Osteocyte (in vitro differentiated cells): ENCODE measurements at regions not wholly inside any gene's neighbourhood (a gene's known extent, or its start where the extent isn't known, plus 50 kb on each side); places are given as distances from the start of the nearest gene placed in this dataset.

Experiments
- DNase-seq: peaks from one replicate; pipeline ENCODE4 v3.0.0; 2021; ENCODE audit warnings: mixed read lengths; ENCODE audit not compliant: unreplicated experiment; ENCODE audit errors: extremely low spot score
- H3K27ac Mint-ChIP-seq: one replicate; pipeline ENCODE4 v1.8.0; 2021; ENCODE audit warnings: mild to moderate bottlenecking, mixed read lengths; ENCODE audit not compliant: unreplicated experiment
- H3K27me3 Mint-ChIP-seq: one replicate; pipeline ENCODE4 v1.8.0; 2021; ENCODE audit warnings: mixed read lengths; ENCODE audit not compliant: unreplicated experiment
- H3K36me3 Mint-ChIP-seq: one replicate; pipeline ENCODE4 v1.8.0; 2021; ENCODE audit warnings: mixed read lengths; ENCODE audit not compliant: unreplicated experiment
- H3K4me1 Mint-ChIP-seq: one replicate; pipeline ENCODE4 v1.8.0; 2021; ENCODE audit warnings: mixed read lengths; ENCODE audit not compliant: unreplicated experiment
- H3K4me3 Mint-ChIP-seq: one replicate; pipeline ENCODE4 v1.8.0; 2021; ENCODE audit warnings: mild to moderate bottlenecking, moderate library complexity, mixed read lengths; ENCODE audit not compliant: unreplicated experiment
- H3K9me3 Mint-ChIP-seq: one replicate; pipeline ENCODE4 v1.8.0; 2021; ENCODE audit warnings: mixed read lengths; ENCODE audit not compliant: unreplicated experiment
- TF ChIP-seq, protein P1 (sequence below): fragments of 200-600 bp; sonication (generic); IDR thresholded peaks from 2 replicates; pipeline ENCODE4 v1.5.0; 2021; ENCODE audit warnings: antibody characterized with exemption, mild to moderate bottlenecking, moderate library complexity

DNA sequence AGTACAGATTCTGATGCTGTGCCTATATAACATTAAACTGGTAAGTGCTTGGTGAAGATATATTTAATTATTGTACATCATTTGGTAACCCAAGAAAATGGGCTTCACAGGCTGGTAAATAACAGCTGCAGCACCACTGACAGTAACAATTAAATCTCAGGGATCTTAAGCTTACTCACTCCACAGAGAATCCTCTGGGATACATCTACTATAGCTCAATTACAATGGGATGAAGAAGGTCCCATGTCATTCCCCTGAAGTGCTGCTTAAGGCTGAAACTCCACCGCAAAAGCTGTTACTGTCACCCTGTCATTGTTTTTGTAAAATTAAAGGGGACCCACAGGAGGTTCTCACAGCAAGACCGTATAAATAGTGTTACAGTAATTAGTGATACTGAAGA, 153.0 kb downstream of the IMPG2 start:
- Mint-ChIP-seq H3K27ac (no peak overlapping the region), H3K4me1 (no peaks in the 10 kb centered on the region), H3K9me3 (no peaks in the 10 kb centered on the region), H3K27me3 (no peaks in the 10 kb centered on the region), H3K4me3 (no peak overlapping the region), H3K36me3 (no peaks in the 10 kb centered on the region)
- no peak for DNase-seq
- TF ChIP-seq, protein P1, sequence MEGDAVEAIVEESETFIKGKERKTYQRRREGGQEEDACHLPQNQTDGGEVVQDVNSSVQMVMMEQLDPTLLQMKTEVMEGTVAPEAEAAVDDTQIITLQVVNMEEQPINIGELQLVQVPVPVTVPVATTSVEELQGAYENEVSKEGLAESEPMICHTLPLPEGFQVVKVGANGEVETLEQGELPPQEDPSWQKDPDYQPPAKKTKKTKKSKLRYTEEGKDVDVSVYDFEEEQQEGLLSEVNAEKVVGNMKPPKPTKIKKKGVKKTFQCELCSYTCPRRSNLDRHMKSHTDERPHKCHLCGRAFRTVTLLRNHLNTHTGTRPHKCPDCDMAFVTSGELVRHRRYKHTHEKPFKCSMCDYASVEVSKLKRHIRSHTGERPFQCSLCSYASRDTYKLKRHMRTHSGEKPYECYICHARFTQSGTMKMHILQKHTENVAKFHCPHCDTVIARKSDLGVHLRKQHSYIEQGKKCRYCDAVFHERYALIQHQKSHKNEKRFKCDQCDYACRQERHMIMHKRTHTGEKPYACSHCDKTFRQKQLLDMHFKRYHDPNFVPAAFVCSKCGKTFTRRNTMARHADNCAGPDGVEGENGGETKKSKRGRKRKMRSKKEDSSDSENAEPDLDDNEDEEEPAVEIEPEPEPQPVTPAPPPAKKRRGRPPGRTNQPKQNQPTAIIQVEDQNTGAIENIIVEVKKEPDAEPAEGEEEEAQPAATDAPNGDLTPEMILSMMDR = no peak

DNA sequence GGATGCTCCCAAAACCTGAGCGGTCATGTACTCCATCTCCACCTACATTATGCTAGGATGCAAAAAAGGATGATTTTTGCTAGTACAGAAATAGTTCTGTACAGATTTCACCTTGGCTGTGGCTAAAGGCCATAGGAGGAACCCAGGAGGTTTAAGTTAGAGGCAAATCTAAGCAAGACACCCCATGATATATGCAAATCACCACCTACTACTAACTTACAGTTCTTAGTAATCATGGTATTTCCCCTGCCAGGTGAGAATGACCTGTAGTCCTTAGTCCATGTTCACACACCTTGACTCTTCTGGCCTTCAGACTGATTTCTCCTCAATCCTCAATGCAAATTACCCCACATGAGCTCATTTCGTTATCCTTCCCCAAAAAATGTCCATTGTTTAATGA, 154.2 kb downstream of the IMPG2 start:
- H3K27ac Mint-ChIP-seq = no peak overlapping the region
- no peak for DNase-seq
- TF ChIP-seq, protein P1 = no peak
- no peaks in the 10 kb centered on the region for H3K36me3 Mint-ChIP-seq
- H3K27me3 Mint-ChIP-seq = no peaks in the 10 kb centered on the region
- no peaks in the 10 kb centered on the region for H3K9me3 Mint-ChIP-seq
- H3K4me1 Mint-ChIP-seq = no peaks in the 10 kb centered on the region
- no peak overlapping the region for H3K4me3 Mint-ChIP-seq

DNA sequence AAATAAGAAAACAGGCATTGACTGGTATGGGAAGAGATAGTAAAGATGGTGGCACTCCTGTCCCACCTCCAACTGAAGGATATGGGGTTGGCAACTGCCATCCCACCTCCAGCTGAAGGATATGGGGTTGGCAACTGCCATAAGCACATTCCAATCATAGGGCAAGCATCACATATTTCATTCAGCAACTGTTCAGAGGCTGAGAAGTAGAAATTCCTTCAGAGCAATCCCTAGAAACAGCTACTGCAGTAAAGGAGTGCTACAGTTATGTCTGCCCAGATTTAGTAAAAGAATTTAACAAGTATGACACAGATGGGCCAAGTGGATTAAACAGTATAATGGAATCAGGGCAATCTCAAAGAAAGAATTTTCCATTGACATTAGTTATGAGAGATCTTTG, 156.8 kb downstream of the IMPG2 start:
- Mint-ChIP-seq H3K9me3 (no peaks in the 10 kb centered on the region), H3K27ac (no peak overlapping the region)

DNA sequence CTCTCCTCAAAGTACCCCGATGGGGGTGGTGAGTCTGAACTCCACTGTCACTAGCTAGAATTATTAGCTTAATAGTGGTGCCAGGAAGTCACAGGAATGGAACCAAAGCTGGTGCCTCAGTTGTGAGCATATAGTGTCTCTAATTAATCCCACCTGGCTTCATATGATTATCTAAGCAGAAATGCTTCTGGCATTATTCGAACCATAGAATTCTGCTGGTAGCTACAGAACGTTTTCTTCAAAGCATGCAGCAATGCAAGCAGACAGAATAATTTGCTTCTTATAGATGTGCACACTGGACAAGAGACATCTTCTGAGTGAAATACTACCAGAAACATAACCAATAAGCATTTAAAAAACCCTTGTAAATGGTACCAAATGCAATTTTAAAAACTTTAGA, 160.9 kb downstream of the IMPG2 start:
- H3K4me3 Mint-ChIP-seq = no peak overlapping the region
- H3K27me3 Mint-ChIP-seq = no peaks in the 10 kb centered on the region
- TF ChIP-seq, protein P1 = no peak
- no peaks in the 10 kb centered on the region for H3K36me3 Mint-ChIP-seq
- peaks cover 20% of the 10 kb centered on the region for H3K4me1 Mint-ChIP-seq
- no peak for DNase-seq
- H3K9me3 Mint-ChIP-seq = no peaks in the 10 kb centered on the region
- H3K27ac Mint-ChIP-seq = no peak overlapping the region

More for the DNA sequence above, 156.8 kb downstream of the IMPG2 start:
- Mint-ChIP-seq H3K27me3 (no peaks in the 10 kb centered on the region), H3K36me3 (no peaks in the 10 kb centered on the region), H3K4me1 (peaks cover 14% of the 10 kb centered on the region), H3K4me3 (no peak overlapping the region)
- TF ChIP-seq, protein P1 = no peak
- no peak for DNase-seq

DNA sequence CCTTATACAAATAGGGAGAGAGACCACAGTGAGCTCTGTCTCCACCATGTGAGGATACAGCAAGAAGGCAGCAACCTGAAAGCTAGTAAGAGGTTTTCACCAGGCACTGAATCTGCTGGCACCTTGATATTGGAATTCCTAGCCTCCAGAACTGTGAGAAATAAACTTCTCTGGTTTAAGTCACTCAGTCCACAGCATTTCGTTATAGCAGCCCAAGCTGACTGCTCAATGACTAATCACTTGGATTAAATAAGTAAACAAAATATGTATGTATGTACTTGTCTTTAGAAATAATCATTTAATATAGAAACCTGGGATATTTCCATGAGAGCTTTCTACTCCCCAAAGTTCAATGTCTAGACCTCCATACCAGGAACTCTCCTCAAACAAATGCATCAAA, 162.0 kb downstream of the IMPG2 start:
- no peak for DNase-seq
- Mint-ChIP-seq H3K27me3 (no peaks in the 10 kb centered on the region), H3K9me3 (peaks cover 2% of the 10 kb centered on the region)

More for the DNA sequence above, 162.0 kb downstream of the IMPG2 start:
- H3K4me1 Mint-ChIP-seq = peaks cover 22% of the 10 kb centered on the region
- H3K4me3 Mint-ChIP-seq = no peak overlapping the region
- no peak overlapping the region for H3K27ac Mint-ChIP-seq
- TF ChIP-seq, protein P1 = no peak
- H3K36me3 Mint-ChIP-seq = no peaks in the 10 kb centered on the region
